ENCODE measurements at regions not wholly inside any gene's neighbourhood (a gene's known extent, or its start where the extent isn't known, plus 50 kb on each side); places are given as distances from the start of the nearest gene placed in this dataset.

- Histone ChIP-seq H3K4me3 (no peak overlapping the region), H3K27me3 (ENCODE audit: control insufficient read depth in 3 of 3, insufficient read depth in 3 of 3, low read length in 2 of 3) (no peaks in the 10 kb centered on the region), H3K9ac (ENCODE audit: insufficient read depth in 1 of 2, low read length in 2 of 2) (no peak overlapping the region), H3K4me1 (ENCODE audit: control insufficient read depth in 5 of 5, insufficient read depth in 5 of 5, low read length in 5 of 5) (no peaks in the 10 kb centered on the region), H3K27ac (ENCODE audit: low read depth in 1 of 2, low read length in 1 of 2) (no peak overlapping the region), H3K36me3 (ENCODE audit: control insufficient read depth in 4 of 4, insufficient read depth in 4 of 4, low read length in 4 of 4) (no peaks in the 10 kb centered on the region), H3K9me3 (ENCODE audit: control insufficient read depth in 4 of 4, insufficient read depth in 3 of 4, low read length in 3 of 4) (no peaks in the 10 kb centered on the region)
- DNase-seq (peak; percentile 32 to 43 (median 35)), ATAC-seq (ENCODE audit: insufficient read depth, low FRiP score) (no peak)
- WGBS, 2 donors: 39 to 47% methylated on average over 3 of the region's 3 CpGs
- TF ChIP-seq CTCF (IDR thresholded peaks at IDR 0.05; ENCODE audit: control extremely low read depth, extremely low read depth): peak; percentile 14
These were observed 136.9 kb upstream of the FBN2 start for GRCh38 chr5:128674837-128675446.

GRCh38 chr5:128681096-128681495, 143.1 kb upstream of the FBN2 start:
- no peak for DNase-seq
- Histone ChIP-seq H3K9me3 (ENCODE audit: control insufficient read depth in 4 of 4, insufficient read depth in 3 of 4, low read length in 3 of 4) (no peaks in the 10 kb centered on the region), H3K27me3 (ENCODE audit: control insufficient read depth in 3 of 3, insufficient read depth in 3 of 3, low read length in 2 of 3) (no peaks in the 10 kb centered on the region), H3K4me1 (ENCODE audit: control insufficient read depth in 5 of 5, insufficient read depth in 5 of 5, low read length in 5 of 5) (peaks cover 0 to 9% (median 2%) of the 10 kb centered on the region in 5 donors), H3K27ac (ENCODE audit: low read depth in 1 of 2, low read length in 1 of 2) (no peak overlapping the region), H3K36me3 (ENCODE audit: control insufficient read depth in 4 of 4, insufficient read depth in 4 of 4, low read length in 4 of 4) (no peaks in the 10 kb centered on the region), H3K9ac (ENCODE audit: insufficient read depth in 1 of 2, low read length in 2 of 2) (no peak overlapping the region), H3K4me3 (no peak overlapping the region)
- 63 to 75% methylated on average over 5 of the region's 5 CpGs for WGBS, 2 donors
- ATAC-seq (ENCODE audit: insufficient read depth, low FRiP score): no peak
- TF ChIP-seq CTCF (IDR thresholded peaks at IDR 0.05; ENCODE audit: control extremely low read depth, extremely low read depth): no peak

GRCh38 chr5:128681764-128682592, 143.9 kb upstream of the FBN2 start:
- DNase-seq (peak; percentile 33 to 68 (median 56)), ATAC-seq (ENCODE audit: insufficient read depth, low FRiP score) (no peak)
- Histone ChIP-seq H3K9ac (ENCODE audit: insufficient read depth in 1 of 2, low read length in 2 of 2) (no peak overlapping the region), H3K9me3 (ENCODE audit: control insufficient read depth in 4 of 4, insufficient read depth in 3 of 4, low read length in 3 of 4) (no peaks in the 10 kb centered on the region), H3K36me3 (ENCODE audit: control insufficient read depth in 4 of 4, insufficient read depth in 4 of 4, low read length in 4 of 4) (no peaks in the 10 kb centered on the region), H3K27me3 (ENCODE audit: control insufficient read depth in 3 of 3, insufficient read depth in 3 of 3, low read length in 2 of 3) (no peaks in the 10 kb centered on the region), H3K27ac (ENCODE audit: low read depth in 1 of 2, low read length in 1 of 2) (no peak overlapping the region), H3K4me3 (no peak overlapping the region), H3K4me1 (ENCODE audit: control insufficient read depth in 5 of 5, insufficient read depth in 5 of 5, low read length in 5 of 5) (peaks cover 0 to 9% (median 2%) of the 10 kb centered on the region in 5 donors)
- TF ChIP-seq CTCF (IDR thresholded peaks at IDR 0.05; ENCODE audit: control extremely low read depth, extremely low read depth): no peak
- 40 to 68% methylated on average over 7 of the region's 7 CpGs for WGBS, 2 donors

All from lung (tissue), 11 donors.